ENCODE measurements at regions not wholly inside any gene's neighbourhood (a gene's known extent, or its start where the extent isn't known, plus 50 kb on each side); places are given as distances from the start of the nearest gene placed in this dataset.
"Not testable (repeated sequence)": the region's sequence is repeated elsewhere in the genome, so short reads cannot be mapped to it uniquely, and the experiment has no call there.

DNA sequence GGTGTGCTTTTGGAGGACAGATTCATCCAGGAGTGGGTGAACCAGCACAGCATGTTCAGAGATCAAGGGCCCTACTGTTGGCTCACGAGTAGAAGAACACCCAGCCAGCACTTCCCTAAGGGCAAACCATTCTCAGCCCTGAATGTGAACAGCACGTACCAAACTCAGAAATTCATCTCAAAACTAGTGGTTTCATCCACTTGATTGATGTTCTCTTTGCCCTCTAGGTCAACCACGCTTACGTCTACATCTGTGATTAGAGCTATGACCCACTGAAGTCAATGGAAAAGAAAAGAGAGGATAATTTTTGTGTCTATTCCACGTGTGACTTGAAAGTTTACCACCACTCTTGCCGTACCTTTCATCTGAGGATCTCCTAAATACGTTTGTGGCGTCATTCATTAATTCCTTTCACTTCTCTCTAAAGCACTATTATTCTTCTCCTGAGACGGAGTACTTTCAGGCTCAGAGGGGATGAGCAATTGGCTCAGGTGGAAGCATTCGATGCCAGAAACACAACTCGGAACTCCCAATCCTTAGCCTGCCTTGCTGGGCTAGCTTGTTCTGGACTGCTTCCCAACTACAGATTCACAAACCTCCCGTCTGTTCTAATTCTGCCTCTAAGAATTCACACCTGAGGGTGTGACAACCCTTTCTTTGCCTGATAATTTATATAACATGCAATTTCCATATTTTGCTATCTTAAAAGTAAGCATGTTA, 57.3 kb upstream of the HIVEP3 start:
- H3K36me3 ChIP-seq (ENCODE audit: control insufficient read depth, insufficient read depth, low read length), result no peaks in the 10 kb centered on the region
- H3K27ac ChIP-seq (ENCODE audit: insufficient read depth, low read length, poor library complexity, severe bottlenecking), result no peak overlapping the region
- H3K27me3 ChIP-seq (replicated peaks; ENCODE audit: control insufficient read depth, insufficient read depth, low read length, poor library complexity, severe bottlenecking), result no peaks in the 10 kb centered on the region
- H3K4me1 ChIP-seq (ENCODE audit: control insufficient read depth, insufficient read depth, low read length, poor library complexity, severe bottlenecking), result no peaks in the 10 kb centered on the region
- no peak overlapping the region for H3K4me3 ChIP-seq (ENCODE audit: insufficient read depth, low read depth, low read length, poor library complexity, severe bottlenecking)
- no peak for DNase-seq
- no peaks in the 10 kb centered on the region for H3K9me3 ChIP-seq (ENCODE audit: control insufficient read depth, low read length)

DNA sequence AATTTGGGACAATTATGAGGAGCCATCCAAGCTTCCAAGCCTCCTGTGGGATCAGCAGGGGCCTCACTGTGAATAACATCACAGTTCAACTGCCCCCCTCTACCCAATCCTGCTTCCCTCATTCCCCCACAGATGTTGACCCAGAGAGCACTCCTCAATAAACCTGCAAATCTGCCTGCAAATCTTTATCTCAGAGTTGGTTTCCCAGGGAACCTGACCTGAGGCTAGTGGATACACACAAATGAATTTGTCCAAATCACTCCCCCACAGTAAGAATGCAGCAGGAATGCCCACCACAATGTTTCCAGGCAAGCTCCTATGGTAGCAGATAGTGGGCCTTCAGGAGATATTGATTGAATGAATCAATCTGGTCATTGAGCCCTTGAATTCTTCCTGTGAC, 56.4 kb upstream of the HIVEP3 start:
- no peaks in the 10 kb centered on the region for H3K27me3 ChIP-seq (replicated peaks; ENCODE audit: control insufficient read depth, insufficient read depth, low read length, poor library complexity, severe bottlenecking)
- no peak overlapping the region for H3K4me3 ChIP-seq (ENCODE audit: insufficient read depth, low read depth, low read length, poor library complexity, severe bottlenecking)
- no peaks in the 10 kb centered on the region for H3K9me3 ChIP-seq (ENCODE audit: control insufficient read depth, low read length)
- no peak for DNase-seq
- no peaks in the 10 kb centered on the region for H3K4me1 ChIP-seq (ENCODE audit: control insufficient read depth, insufficient read depth, low read length, poor library complexity, severe bottlenecking)
- no peak overlapping the region for H3K27ac ChIP-seq (ENCODE audit: insufficient read depth, low read length, poor library complexity, severe bottlenecking)
- no peaks in the 10 kb centered on the region for H3K36me3 ChIP-seq (ENCODE audit: control insufficient read depth, insufficient read depth, low read length)

DNA sequence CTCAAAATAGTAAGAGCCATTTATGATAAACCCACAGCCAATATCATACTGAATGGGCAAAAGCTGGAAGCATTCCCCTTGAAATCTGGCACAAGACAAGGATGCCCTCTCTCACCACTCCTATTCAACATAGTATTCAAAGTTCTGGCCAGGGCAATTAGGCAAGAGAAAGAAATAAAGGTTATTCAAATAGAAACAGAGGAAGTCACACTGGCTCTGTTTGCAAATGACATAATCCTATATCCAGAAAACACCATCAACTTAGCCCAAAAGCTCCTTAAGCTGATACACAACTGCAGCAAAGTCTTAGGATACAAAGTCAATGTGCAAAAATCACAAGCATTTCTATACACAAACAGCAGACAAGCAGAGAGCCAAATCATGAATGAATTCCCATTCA, 49.8 kb upstream of the HIVEP3 start:
- H3K4me3 ChIP-seq (ENCODE audit: insufficient read depth, low read depth, low read length, poor library complexity, severe bottlenecking); H3K4me1 ChIP-seq (ENCODE audit: control insufficient read depth, insufficient read depth, low read length, poor library complexity, severe bottlenecking); H3K27ac ChIP-seq (ENCODE audit: insufficient read depth, low read length, poor library complexity, severe bottlenecking); H3K27me3 ChIP-seq (replicated peaks; ENCODE audit: control insufficient read depth, insufficient read depth, low read length, poor library complexity, severe bottlenecking); DNase-seq; H3K36me3 ChIP-seq (ENCODE audit: control insufficient read depth, insufficient read depth, low read length); H3K9me3 ChIP-seq (ENCODE audit: control insufficient read depth, low read length): not testable (repeated sequence)
